Testis (tissue), 2 donors: ENCODE measurements at regions not wholly inside any gene's neighbourhood (a gene's known extent, or its start where the extent isn't known, plus 50 kb on each side); places are given as distances from the start of the nearest gene placed in this dataset.

Source experiments
- DNase-seq: peaks from one replicate; pipeline ENCODE4 v3.0.0-alpha.2; 2019
- H3K27ac ChIP-seq, 2 donors: fragments of 200-600 bp; sonication (generic); one replicate each; pipeline ENCODE4 v1.5.1; 2019
- H3K27me3 ChIP-seq: fragments of 200-600 bp; sonication (generic); one replicate; pipeline ENCODE4 v1.5.1; 2019
- H3K36me3 ChIP-seq: fragments of 200-600 bp; sonication (generic); one replicate; pipeline ENCODE4 v1.5.1; 2017; ENCODE audit warnings: low read depth; ENCODE audit errors: missing control alignments
- H3K4me1 ChIP-seq: fragments of 200-600 bp; sonication (generic); one replicate; pipeline ENCODE4 v1.5.1; 2019
- H3K4me3 ChIP-seq, 2 donors: fragments of 200-600 bp; sonication (generic); one replicate each; pipeline ENCODE4 v1.5.1; 2017 to 2019
- H3K9me3 ChIP-seq: fragments of 200-600 bp; sonication (generic); one replicate; pipeline ENCODE4 v1.5.1; 2017
- POLR2A ChIP-seq: fragments of 450-650 bp; IDR thresholded peaks from one replicate; pipeline ENCODE4 v1.6.1; 2017; ENCODE audit warnings: antibody characterized with exemption, mild to moderate bottlenecking, moderate library complexity
- WGBS, 2 donors: methylation state at CpG; one replicate each; pipeline ENCODE4 v1.1.5; 2018; 5-methylcytosine and 5-hydroxymethylcytosine counted together
- intact Hi-C: fragments of 100-400 bp; cut with DNase I; formaldehyde crosslinking; loops from one replicate; pipeline ENCODE4 v1.15.1; 2023; ENCODE audit warnings: low total_unique reads
- TF ChIP-seq, protein P1 (sequence below), 3 experiments: fragments of 450-650 bp in 2 of 3; fragments of 200-600 bp in 1 of 3; sonication (generic) in 1 of 3; IDR thresholded peaks; one replicate each; pipeline ENCODE4 v1.5.1; 2016 to 2019; ENCODE audit warnings: antibody characterized with exemption in 3 of 3, mild to moderate bottlenecking in 2 of 3, moderate library complexity in 1 of 3

DNA sequence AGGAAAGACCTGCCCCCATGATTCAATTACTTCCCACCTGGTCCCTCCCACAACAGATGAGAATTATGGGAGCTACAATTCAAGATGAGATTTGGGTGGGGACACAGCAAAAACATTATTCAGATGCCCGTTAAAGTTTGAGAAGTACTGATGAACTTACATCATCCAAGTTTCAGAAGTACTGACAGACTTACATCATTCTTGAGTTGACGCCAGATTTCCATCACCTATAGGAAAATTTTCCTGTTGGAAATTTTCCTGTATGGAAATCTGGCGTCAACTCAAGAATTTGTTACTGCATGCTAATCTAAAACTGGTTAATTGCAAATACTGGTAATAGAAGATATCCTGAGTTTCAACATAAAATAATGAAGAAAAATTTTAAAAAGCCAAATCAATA lies 975.9 kb downstream of the MAT2B start:
- TF ChIP-seq, protein P1, sequence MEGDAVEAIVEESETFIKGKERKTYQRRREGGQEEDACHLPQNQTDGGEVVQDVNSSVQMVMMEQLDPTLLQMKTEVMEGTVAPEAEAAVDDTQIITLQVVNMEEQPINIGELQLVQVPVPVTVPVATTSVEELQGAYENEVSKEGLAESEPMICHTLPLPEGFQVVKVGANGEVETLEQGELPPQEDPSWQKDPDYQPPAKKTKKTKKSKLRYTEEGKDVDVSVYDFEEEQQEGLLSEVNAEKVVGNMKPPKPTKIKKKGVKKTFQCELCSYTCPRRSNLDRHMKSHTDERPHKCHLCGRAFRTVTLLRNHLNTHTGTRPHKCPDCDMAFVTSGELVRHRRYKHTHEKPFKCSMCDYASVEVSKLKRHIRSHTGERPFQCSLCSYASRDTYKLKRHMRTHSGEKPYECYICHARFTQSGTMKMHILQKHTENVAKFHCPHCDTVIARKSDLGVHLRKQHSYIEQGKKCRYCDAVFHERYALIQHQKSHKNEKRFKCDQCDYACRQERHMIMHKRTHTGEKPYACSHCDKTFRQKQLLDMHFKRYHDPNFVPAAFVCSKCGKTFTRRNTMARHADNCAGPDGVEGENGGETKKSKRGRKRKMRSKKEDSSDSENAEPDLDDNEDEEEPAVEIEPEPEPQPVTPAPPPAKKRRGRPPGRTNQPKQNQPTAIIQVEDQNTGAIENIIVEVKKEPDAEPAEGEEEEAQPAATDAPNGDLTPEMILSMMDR (IDR thresholded peaks at IDR 0.05) = no peak
- no peak for TF ChIP-seq POLR2A
- DNase-seq = no peak

DNA sequence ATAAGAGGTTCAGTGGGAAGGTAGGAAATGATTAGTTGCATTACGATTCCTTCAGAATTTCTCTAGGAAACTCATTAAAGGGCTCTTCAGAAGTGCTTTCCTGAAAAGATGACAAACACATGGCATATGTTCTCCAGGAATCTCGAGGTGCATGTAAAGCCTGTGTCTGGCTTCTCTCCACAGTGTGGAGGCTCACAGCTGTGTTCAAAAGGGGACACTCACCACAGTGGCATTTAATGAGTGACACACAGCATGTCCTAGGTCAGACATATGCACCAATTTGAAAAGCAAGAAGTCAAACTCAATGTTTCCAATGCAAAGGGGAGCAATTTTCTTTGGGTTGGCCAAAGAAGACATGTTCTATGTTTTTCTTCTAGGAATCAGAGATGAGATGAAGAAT lies 976.9 kb downstream of the MAT2B start:
- Histone ChIP-seq H3K9me3 (no peaks in the 10 kb centered on the region), H3K27ac (no peak overlapping the region), H3K27me3 (no peaks in the 10 kb centered on the region), H3K36me3 (no peaks in the 10 kb centered on the region), H3K4me3 (no peak overlapping the region), H3K4me1 (no peaks in the 10 kb centered on the region)
- intact Hi-C loops = no loop called here
- DNase-seq = no peak
- TF ChIP-seq, protein P1 (IDR thresholded peaks at IDR 0.05) = no peak
- TF ChIP-seq POLR2A = no peak
- 61 to 77% methylated on average over 2 of the region's 2 CpGs for WGBS, 2 donors

More for the DNA sequence above, 975.9 kb downstream of the MAT2B start:
- Histone ChIP-seq H3K9me3 (no peaks in the 10 kb centered on the region), H3K4me1 (no peaks in the 10 kb centered on the region), H3K27me3 (no peaks in the 10 kb centered on the region), H3K27ac (no peak overlapping the region), H3K4me3 (no peak overlapping the region), H3K36me3 (no peaks in the 10 kb centered on the region)
- WGBS, 2 donors = 92 to 94% methylated on average over 3 of the region's 3 CpGs
- intact Hi-C loops = no loop called here

DNA sequence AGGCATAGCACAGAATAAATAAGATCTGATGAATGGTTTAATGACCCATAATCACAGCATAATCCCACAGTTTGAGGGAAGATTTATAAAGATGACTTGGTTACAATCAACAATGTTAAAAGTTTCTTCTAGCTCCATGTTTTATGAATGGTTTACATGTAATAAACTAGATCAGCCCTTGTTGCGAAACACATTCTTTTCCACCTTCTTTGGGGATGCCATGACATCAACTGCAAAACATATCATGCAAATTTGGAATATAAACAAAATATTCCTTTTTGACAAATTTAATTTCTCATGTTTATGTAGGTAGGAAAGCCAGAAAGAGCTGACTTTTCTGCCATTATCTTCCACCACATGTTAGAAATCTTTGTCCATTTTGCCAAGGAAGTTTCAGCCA lies 979.5 kb downstream of the MAT2B start:
- no peak overlapping the region for H3K27ac ChIP-seq
- H3K4me1 ChIP-seq = no peaks in the 10 kb centered on the region
- intact Hi-C loops = no loop called here
- 90 to 93% methylated on average over 1 of the region's 1 CpG for WGBS, 2 donors
- TF ChIP-seq POLR2A = no peak
- TF ChIP-seq, protein P1 (IDR thresholded peaks at IDR 0.05) = no peak
- no peaks in the 10 kb centered on the region for H3K36me3 ChIP-seq
- no peaks in the 10 kb centered on the region for H3K9me3 ChIP-seq
- no peak for DNase-seq
- H3K4me3 ChIP-seq = no peak overlapping the region
- H3K27me3 ChIP-seq = no peaks in the 10 kb centered on the region

DNA sequence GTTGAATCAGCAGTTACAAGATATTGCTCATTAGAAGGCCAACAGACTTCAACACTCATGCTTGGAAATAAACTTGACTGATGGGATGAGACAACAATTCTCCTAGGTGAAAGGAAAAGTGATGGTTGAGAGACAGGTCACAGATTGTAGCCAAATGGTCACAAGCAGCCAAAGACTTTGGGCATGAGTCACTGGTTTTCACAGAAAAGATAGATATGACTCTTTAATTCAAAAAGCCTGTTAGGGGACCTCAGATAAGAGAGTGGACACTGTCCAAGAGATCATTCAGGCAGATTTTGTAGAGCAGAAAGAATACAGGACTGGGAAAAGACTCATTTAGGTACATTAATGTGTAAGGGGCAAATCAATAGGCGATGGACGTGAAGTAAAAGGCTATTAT lies 982.5 kb downstream of the MAT2B start:
- 89 to 100% methylated on average over 2 of the region's 2 CpGs for WGBS, 2 donors

More for the DNA sequence above, 982.5 kb downstream of the MAT2B start:
- Histone ChIP-seq H3K27me3 (no peaks in the 10 kb centered on the region), H3K36me3 (no peaks in the 10 kb centered on the region), H3K27ac (no peak overlapping the region), H3K4me1 (no peaks in the 10 kb centered on the region), H3K4me3 (no peak overlapping the region), H3K9me3 (no peaks in the 10 kb centered on the region)
- no peak for TF ChIP-seq POLR2A
- TF ChIP-seq, protein P1 (IDR thresholded peaks at IDR 0.05) = no peak
- no peak for DNase-seq
- intact Hi-C loops = no loop called here
